Skeletal muscle tissue (tissue), 3 donors: ENCODE measurements at regions not wholly inside any gene's neighbourhood (a gene's known extent, or its start where the extent isn't known, plus 50 kb on each side); places are given as distances from the start of the nearest gene placed in this dataset.

Source experiments
- H3K27ac ChIP-seq: one replicate; pipeline ENCODE4 v1.7.0; 2013; ENCODE audit warnings: mild to moderate bottlenecking, low read depth, low read length, inconsistent platforms
- H3K27me3 ChIP-seq, 3 donors: one replicate each; pipeline ENCODE4 v1.7.0; 2013; ENCODE audit warnings: low read length in 3 of 3; ENCODE audit not compliant: control insufficient read depth in 3 of 3, insufficient read depth in 3 of 3
- H3K36me3 ChIP-seq, 3 donors: one replicate each; pipeline ENCODE4 v1.7.0; 2013; ENCODE audit warnings: low read length in 3 of 3; ENCODE audit not compliant: control insufficient read depth in 3 of 3, insufficient read depth in 3 of 3
- H3K4me1 ChIP-seq, 3 donors: one replicate each; pipeline ENCODE4 v1.7.0; 2013; ENCODE audit warnings: low read length in 3 of 3, mild to moderate bottlenecking in 3 of 3; ENCODE audit not compliant: control insufficient read depth in 3 of 3, insufficient read depth in 3 of 3
- H3K4me3 ChIP-seq, 3 donors: one replicate each; pipeline ENCODE4 v1.7.0; 2013; ENCODE audit warnings: low read length in 3 of 3
- H3K9ac ChIP-seq, 3 donors: one replicate each; pipeline ENCODE4 v1.7.0; 2013; ENCODE audit warnings: low read length in 3 of 3, mild to moderate bottlenecking in 3 of 3, moderate library complexity in 2 of 3, low read depth in 1 of 3
- H3K9me3 ChIP-seq, 3 donors: one replicate each; pipeline ENCODE4 v1.7.0; 2013; ENCODE audit warnings: low read length in 3 of 3; ENCODE audit not compliant: control insufficient read depth in 3 of 3
- donor health status: Osteomylitis.

GRCh38 chr6:169968541-169969270 lies 217.3 kb downstream of the ERMARD start:
- H3K4me1 ChIP-seq: peaks cover 0 to 5% (median 0%) of the 10 kb centered on the region in 3 donors
- no peaks in the 10 kb centered on the region for H3K9me3 ChIP-seq

GRCh38 chr6:169967687-169968086 lies 216.3 kb downstream of the ERMARD start:
- H3K27me3 ChIP-seq: peaks cover 0 to 5% (median 2%) of the 10 kb centered on the region in 3 donors
- H3K4me3 ChIP-seq: no peak overlapping the region
- no peak overlapping the region for H3K27ac ChIP-seq
- no peak overlapping the region for H3K9ac ChIP-seq
- no peaks in the 10 kb centered on the region for H3K36me3 ChIP-seq
- H3K9me3 ChIP-seq: no peaks in the 10 kb centered on the region
- H3K4me1 ChIP-seq: peaks cover 0 to 5% (median 0%) of the 10 kb centered on the region in 3 donors

More at GRCh38 chr6:169968541-169969270, 217.3 kb downstream of the ERMARD start:
- peaks cover 0 to 5% (median 0%) of the 10 kb centered on the region in 3 donors for H3K27me3 ChIP-seq
- H3K4me3 ChIP-seq: no peak overlapping the region
- peak overlapping the region in 1 of 3 donors; percentile 8 for H3K9ac ChIP-seq
- H3K27ac ChIP-seq: no peak overlapping the region
- no peaks in the 10 kb centered on the region for H3K36me3 ChIP-seq

- Histone ChIP-seq H3K36me3 (no peaks in the 10 kb centered on the region), H3K27me3 (peaks cover 6 to 13% (median 11%) of the 10 kb centered on the region in 3 donors), H3K9ac (no peak overlapping the region), H3K27ac (no peak overlapping the region), H3K4me1 (peaks cover 0 to 5% (median 2%) of the 10 kb centered on the region in 3 donors), H3K9me3 (no peaks in the 10 kb centered on the region), H3K4me3 (no peak overlapping the region)
Observed at GRCh38 chr6:169966312-169967181, 215.1 kb downstream of the ERMARD start.

DNA sequence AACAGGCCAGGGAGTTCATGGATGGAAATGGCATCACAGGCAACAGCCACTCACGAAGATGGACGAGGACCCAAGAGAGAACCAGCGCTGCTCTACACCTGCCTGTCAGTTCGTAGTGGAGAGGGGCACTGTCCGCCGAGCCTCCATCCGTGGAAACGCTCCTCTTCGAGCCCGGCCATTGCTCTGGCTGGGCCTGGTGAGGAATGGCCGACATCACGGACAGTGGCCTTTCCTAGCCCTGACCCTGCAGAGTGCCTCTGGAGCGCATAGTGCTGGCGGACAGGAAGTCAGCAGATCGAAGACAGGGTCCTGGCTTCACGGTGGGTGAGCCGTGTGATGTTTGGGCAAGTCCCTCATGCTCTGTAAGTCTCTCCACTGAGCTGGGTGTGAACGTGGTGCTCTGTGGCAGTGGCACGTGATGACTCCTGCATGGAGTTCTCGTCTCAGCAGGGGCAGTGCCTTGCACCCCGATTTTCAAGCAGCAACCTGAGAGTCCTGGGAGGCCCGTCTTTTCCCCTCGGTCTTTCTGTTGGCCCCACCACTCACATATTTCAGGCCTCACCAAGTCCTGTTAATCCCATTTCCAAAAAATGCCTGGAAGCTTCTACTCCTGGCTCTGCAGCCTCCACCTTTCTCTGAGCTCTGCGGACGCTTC lies 214.4 kb downstream of the ERMARD start:
- H3K27me3 ChIP-seq: peaks cover 13 to 21% (median 18%) of the 10 kb centered on the region in 3 donors
- H3K36me3 ChIP-seq: no peaks in the 10 kb centered on the region
- no peak overlapping the region for H3K27ac ChIP-seq
- no peaks in the 10 kb centered on the region for H3K9me3 ChIP-seq
- H3K4me3 ChIP-seq: no peak overlapping the region
- H3K4me1 ChIP-seq: peaks cover 0 to 5% (median 4%) of the 10 kb centered on the region in 3 donors
- no peak overlapping the region for H3K9ac ChIP-seq

DNA sequence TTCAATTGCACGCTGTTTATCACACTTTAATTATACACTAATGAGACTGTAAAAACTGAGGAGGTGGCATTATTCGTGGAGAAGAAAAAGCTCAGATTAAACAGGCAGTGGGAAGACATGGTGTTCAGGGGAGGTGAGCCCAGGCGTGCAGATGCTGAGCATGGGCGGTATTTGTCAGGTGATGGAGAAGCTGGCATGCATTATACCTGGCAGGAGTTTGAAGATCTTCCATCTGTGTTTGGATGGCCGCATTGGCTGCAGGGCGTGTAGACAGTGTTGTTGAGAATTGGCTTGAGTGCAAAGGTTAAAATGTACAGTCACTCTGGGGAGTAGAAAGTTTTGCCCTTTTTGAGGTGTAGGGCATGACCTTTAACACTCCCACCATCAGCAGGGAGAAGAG lies 213.8 kb downstream of the ERMARD start:
- Histone ChIP-seq H3K9me3 (no peaks in the 10 kb centered on the region), H3K4me3 (no peak overlapping the region), H3K36me3 (no peaks in the 10 kb centered on the region), H3K27me3 (peaks cover 18 to 25% (median 22%) of the 10 kb centered on the region in 3 donors), H3K9ac (no peak overlapping the region), H3K27ac (no peak overlapping the region), H3K4me1 (peaks cover 0 to 5% (median 4%) of the 10 kb centered on the region in 3 donors)

GRCh38 chr6:169964486-169965180 lies 213.2 kb downstream of the ERMARD start:
- H3K9ac ChIP-seq: no peak overlapping the region
- H3K4me1 ChIP-seq: peaks cover 0 to 4% (median 3%) of the 10 kb centered on the region in 3 donors
- H3K27ac ChIP-seq: no peak overlapping the region
- H3K27me3 ChIP-seq: peaks cover 19 to 28% (median 24%) of the 10 kb centered on the region in 3 donors
- no peak overlapping the region for H3K4me3 ChIP-seq
- H3K36me3 ChIP-seq: no peaks in the 10 kb centered on the region
- H3K9me3 ChIP-seq: no peaks in the 10 kb centered on the region

- H3K9ac ChIP-seq: no peak overlapping the region
- peaks cover 19 to 32% (median 28%) of the 10 kb centered on the region in 3 donors for H3K27me3 ChIP-seq
- H3K36me3 ChIP-seq: no peaks in the 10 kb centered on the region
- no peak overlapping the region for H3K4me3 ChIP-seq
- no peak overlapping the region for H3K27ac ChIP-seq
- H3K4me1 ChIP-seq: peaks cover 0 to 4% (median 0%) of the 10 kb centered on the region in 3 donors
- no peaks in the 10 kb centered on the region for H3K9me3 ChIP-seq
Observed at GRCh38 chr6:169963581-169964297, 212.3 kb downstream of the ERMARD start.

GRCh38 chr6:169962604-169963469 lies 211.4 kb downstream of the ERMARD start:
- H3K4me3 ChIP-seq: peak overlapping the region in 2 of 3 donors; percentile 14 to 49
- no peak overlapping the region for H3K27ac ChIP-seq
- H3K4me1 ChIP-seq: peaks cover 0 to 4% (median 0%) of the 10 kb centered on the region in 3 donors
- H3K27me3 ChIP-seq: peaks cover 19 to 36% (median 33%) of the 10 kb centered on the region in 3 donors
- H3K9me3 ChIP-seq: no peaks in the 10 kb centered on the region
- H3K9ac ChIP-seq: no peak overlapping the region
- H3K36me3 ChIP-seq: no peaks in the 10 kb centered on the region
